NT2/D1 (cell line): ENCODE measurements at regions not wholly inside any gene's neighbourhood (a gene's known extent, or its start where the extent isn't known, plus 50 kb on each side); places are given as distances from the start of the nearest gene placed in this dataset.

Experiments
- SUZ12 ChIP-seq: IDR thresholded peaks from 2 replicates; pipeline ENCODE4 v1.6.1; 2011; ENCODE audit not compliant: insufficient read length, insufficient read depth; ENCODE audit errors: extremely low read depth
- YY1 ChIP-seq: IDR thresholded peaks from 2 replicates; pipeline ENCODE4 v1.6.1; 2011; ENCODE audit not compliant: insufficient read length, insufficient read depth
- ZNF274 ChIP-seq: IDR thresholded peaks from 2 replicates; pipeline ENCODE4 v1.6.1; 2011; ENCODE audit warnings: mild to moderate bottlenecking, low read depth, low read length

DNA sequence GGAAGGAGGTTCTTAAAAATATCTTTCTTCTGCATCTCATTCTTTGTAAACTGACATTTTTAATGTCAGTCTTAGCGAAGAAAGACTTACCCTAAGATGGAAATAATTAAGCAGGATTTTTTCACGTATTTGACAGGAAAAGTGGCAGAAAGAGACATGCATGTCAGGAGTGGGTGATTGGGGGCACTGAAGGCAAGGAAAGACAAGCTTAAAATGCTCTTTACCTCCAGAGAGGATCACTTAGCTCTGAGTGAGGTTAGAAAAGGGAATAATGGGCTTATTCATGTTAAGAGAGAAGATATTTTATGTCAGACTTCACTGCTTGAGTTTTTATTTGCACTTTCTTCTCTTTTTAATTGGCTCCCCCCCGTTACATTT lies 1358.2 kb upstream of the TMEM132C start:
- no peak for TF ChIP-seq YY1
- TF ChIP-seq ZNF274 = no peak
- no peak for TF ChIP-seq SUZ12
